Thyroid gland (tissue), 4 donors: ENCODE measurements at regions not wholly inside any gene's neighbourhood (a gene's known extent, or its start where the extent isn't known, plus 50 kb on each side); places are given as distances from the start of the nearest gene placed in this dataset.

Source experiments
- POLR2A ChIP-seq, 2 donors: fragments of 450-650 bp; IDR thresholded peaks; one replicate each; pipeline ENCODE4 v1.6.1; 2017; ENCODE audit warnings: antibody characterized with exemption in 2 of 2, mild to moderate bottlenecking in 2 of 2, moderate library complexity in 1 of 2
- TF ChIP-seq, protein P1 (sequence below), 6 experiments: fragments of 200-600 bp in 3 of 6; fragments of 450-650 bp in 3 of 6; sonication (generic) in 3 of 6; IDR thresholded peaks; one replicate each; pipeline ENCODE4 v1.5.1; 2016 to 2019; ENCODE audit warnings: antibody characterized with exemption in 6 of 6, mild to moderate bottlenecking in 2 of 6, inconsistent platforms in 1 of 6, moderate library complexity in 1 of 6

DNA sequence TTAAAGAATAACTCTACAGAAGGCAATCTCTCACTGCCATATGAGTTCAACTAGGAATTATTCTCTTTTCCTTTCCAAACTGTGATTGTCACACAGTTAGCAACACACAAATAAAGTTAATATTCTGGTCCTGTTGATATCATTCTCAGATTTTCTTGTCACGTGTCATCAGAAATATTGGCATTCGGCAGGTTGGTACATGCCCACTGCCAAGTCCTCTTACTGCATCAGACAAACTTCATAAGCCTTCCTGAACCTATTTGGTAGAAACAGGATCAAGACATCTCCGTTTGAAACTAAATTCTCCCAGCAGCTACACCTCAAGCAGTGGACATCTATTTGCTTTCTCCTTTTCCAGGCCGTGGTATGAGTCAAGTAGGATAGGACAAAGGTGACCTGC, 177.9 kb upstream of the SOX2 start:
- TF ChIP-seq POLR2A (IDR thresholded peaks at IDR 0.05) = no peak
- TF ChIP-seq, protein P1, sequence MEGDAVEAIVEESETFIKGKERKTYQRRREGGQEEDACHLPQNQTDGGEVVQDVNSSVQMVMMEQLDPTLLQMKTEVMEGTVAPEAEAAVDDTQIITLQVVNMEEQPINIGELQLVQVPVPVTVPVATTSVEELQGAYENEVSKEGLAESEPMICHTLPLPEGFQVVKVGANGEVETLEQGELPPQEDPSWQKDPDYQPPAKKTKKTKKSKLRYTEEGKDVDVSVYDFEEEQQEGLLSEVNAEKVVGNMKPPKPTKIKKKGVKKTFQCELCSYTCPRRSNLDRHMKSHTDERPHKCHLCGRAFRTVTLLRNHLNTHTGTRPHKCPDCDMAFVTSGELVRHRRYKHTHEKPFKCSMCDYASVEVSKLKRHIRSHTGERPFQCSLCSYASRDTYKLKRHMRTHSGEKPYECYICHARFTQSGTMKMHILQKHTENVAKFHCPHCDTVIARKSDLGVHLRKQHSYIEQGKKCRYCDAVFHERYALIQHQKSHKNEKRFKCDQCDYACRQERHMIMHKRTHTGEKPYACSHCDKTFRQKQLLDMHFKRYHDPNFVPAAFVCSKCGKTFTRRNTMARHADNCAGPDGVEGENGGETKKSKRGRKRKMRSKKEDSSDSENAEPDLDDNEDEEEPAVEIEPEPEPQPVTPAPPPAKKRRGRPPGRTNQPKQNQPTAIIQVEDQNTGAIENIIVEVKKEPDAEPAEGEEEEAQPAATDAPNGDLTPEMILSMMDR (IDR thresholded peaks at IDR 0.05) = no peak
